ENCODE measurements at regions not wholly inside any gene's neighbourhood (a gene's known extent, or its start where the extent isn't known, plus 50 kb on each side); places are given as distances from the start of the nearest gene placed in this dataset.

GRCh38 chr9:89822996-89823395, 218.2 kb downstream of the GADD45G start:
- no peak for DNase-seq (ENCODE audit: low spot score in 2 of 2)
- no peaks in the 10 kb centered on the region for H3K4me1 ChIP-seq
- H3K4me3 ChIP-seq: no peak overlapping the region
- WGBS: 78% methylated on average over 2 of the region's 2 CpGs
- H3K27ac ChIP-seq: no peak overlapping the region
- no peaks in the 10 kb centered on the region for H3K36me3 ChIP-seq
- H3K27me3 ChIP-seq: no peaks in the 10 kb centered on the region
- TF ChIP-seq CTCF (IDR thresholded peaks at IDR 0.05) (no peak), POLR2A (IDR thresholded peaks at IDR 0.05) (no peak), EP300 (IDR thresholded peaks at IDR 0.05) (no peak), POLR2AphosphoS5 (IDR thresholded peaks at IDR 0.05) (no peak)
- no peaks in the 10 kb centered on the region for H3K9me3 ChIP-seq

GRCh38 chr9:89825669-89826068, 220.9 kb downstream of the GADD45G start:
- Histone ChIP-seq H3K36me3 (no peaks in the 10 kb centered on the region), H3K9me3 (no peaks in the 10 kb centered on the region), H3K4me3 (no peak overlapping the region), H3K27ac (no peak overlapping the region), H3K4me1 (no peaks in the 10 kb centered on the region), H3K27me3 (no peaks in the 10 kb centered on the region)
- DNase-seq (ENCODE audit: low spot score in 2 of 2): no peak
- WGBS: 92% methylated on average over 4 of the region's 4 CpGs
- TF ChIP-seq POLR2AphosphoS5 (IDR thresholded peaks at IDR 0.05): no peak

- no peak for DNase-seq (ENCODE audit: low spot score in 2 of 2)
- H3K27ac ChIP-seq: no peak overlapping the region
- no peak for TF ChIP-seq POLR2A (IDR thresholded peaks at IDR 0.05)
- TF ChIP-seq EP300 (IDR thresholded peaks at IDR 0.05): no peak
- no peak for TF ChIP-seq POLR2AphosphoS5 (IDR thresholded peaks at IDR 0.05)
- no peak for TF ChIP-seq CTCF (IDR thresholded peaks at IDR 0.05)
- WGBS: 76% methylated on average over 8 of the region's 8 CpGs
- no peaks in the 10 kb centered on the region for H3K4me1 ChIP-seq
- H3K36me3 ChIP-seq: no peaks in the 10 kb centered on the region
- no peak overlapping the region for H3K4me3 ChIP-seq
- H3K9me3 ChIP-seq: no peaks in the 10 kb centered on the region
- no peaks in the 10 kb centered on the region for H3K27me3 ChIP-seq
Observed at GRCh38 chr9:89826186-89826585, 221.4 kb downstream of the GADD45G start.

- TF ChIP-seq POLR2A (IDR thresholded peaks at IDR 0.05) (no peak), CTCF (IDR thresholded peaks at IDR 0.05) (no peak), EP300 (IDR thresholded peaks at IDR 0.05) (no peak), POLR2AphosphoS5 (IDR thresholded peaks at IDR 0.05) (no peak)
- Histone ChIP-seq H3K4me1 (no peaks in the 10 kb centered on the region), H3K27ac (no peak overlapping the region), H3K4me3 (no peak overlapping the region), H3K27me3 (no peaks in the 10 kb centered on the region), H3K36me3 (no peaks in the 10 kb centered on the region), H3K9me3 (no peaks in the 10 kb centered on the region)
- whole genome bisulfite sequencing: 88% methylated on average over 4 of the region's 4 CpGs
- DNase-seq (ENCODE audit: low spot score in 2 of 2): no peak
Observed at GRCh38 chr9:89829346-89829745, 224.5 kb downstream of the GADD45G start.

GRCh38 chr9:89835666-89836065, 230.9 kb downstream of the GADD45G start:
- no peak overlapping the region for H3K27ac ChIP-seq
- WGBS: 59% methylated on average over 4 of the region's 5 CpGs
- no peak overlapping the region for H3K4me3 ChIP-seq
- H3K9me3 ChIP-seq: no peaks in the 10 kb centered on the region
- no peak for TF ChIP-seq EP300 (IDR thresholded peaks at IDR 0.05)
- TF ChIP-seq POLR2AphosphoS5 (IDR thresholded peaks at IDR 0.05): no peak
- no peak for TF ChIP-seq CTCF (IDR thresholded peaks at IDR 0.05)
- no peak for TF ChIP-seq POLR2A (IDR thresholded peaks at IDR 0.05)
- peaks cover 7% of the 10 kb centered on the region for H3K4me1 ChIP-seq
- H3K27me3 ChIP-seq: no peaks in the 10 kb centered on the region
- no peaks in the 10 kb centered on the region for H3K36me3 ChIP-seq
- no peak for DNase-seq (ENCODE audit: low spot score in 2 of 2)

Measured in suprapubic skin (tissue), 4 donors.